AG09309 (cell line): ENCODE measurements at regions not wholly inside any gene's neighbourhood (a gene's known extent, or its start where the extent isn't known, plus 50 kb on each side); places are given as distances from the start of the nearest gene placed in this dataset.

ENCODE experiments used
- DNase-seq: peaks from one replicate; pipeline ENCODE4 v3.0.0-alpha.2; 2010; ENCODE audit warnings: low read depth
- H3K4me3 ChIP-seq: 2 replicates; pipeline ENCODE4 v1.5.1; 2011; ENCODE audit warnings: mild to moderate bottlenecking, low read depth, low read length, moderate library complexity; ENCODE audit not compliant: control insufficient read depth
- TF ChIP-seq, protein P1 (sequence below): IDR thresholded peaks from 2 replicates; pipeline ENCODE4 v1.5.1; 2011; ENCODE audit warnings: mild to moderate bottlenecking, low read depth, low read length, inconsistent platforms; ENCODE audit not compliant: insufficient read depth, control insufficient read depth; ENCODE audit errors: missing control alignments

- DNase-seq: no peak
- no peak overlapping the region for H3K4me3 ChIP-seq
- TF ChIP-seq, protein P1, sequence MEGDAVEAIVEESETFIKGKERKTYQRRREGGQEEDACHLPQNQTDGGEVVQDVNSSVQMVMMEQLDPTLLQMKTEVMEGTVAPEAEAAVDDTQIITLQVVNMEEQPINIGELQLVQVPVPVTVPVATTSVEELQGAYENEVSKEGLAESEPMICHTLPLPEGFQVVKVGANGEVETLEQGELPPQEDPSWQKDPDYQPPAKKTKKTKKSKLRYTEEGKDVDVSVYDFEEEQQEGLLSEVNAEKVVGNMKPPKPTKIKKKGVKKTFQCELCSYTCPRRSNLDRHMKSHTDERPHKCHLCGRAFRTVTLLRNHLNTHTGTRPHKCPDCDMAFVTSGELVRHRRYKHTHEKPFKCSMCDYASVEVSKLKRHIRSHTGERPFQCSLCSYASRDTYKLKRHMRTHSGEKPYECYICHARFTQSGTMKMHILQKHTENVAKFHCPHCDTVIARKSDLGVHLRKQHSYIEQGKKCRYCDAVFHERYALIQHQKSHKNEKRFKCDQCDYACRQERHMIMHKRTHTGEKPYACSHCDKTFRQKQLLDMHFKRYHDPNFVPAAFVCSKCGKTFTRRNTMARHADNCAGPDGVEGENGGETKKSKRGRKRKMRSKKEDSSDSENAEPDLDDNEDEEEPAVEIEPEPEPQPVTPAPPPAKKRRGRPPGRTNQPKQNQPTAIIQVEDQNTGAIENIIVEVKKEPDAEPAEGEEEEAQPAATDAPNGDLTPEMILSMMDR: no peak
Observed at GRCh38 chr16:64522548-64522947, 599.3 kb downstream of the CDH11 start.

DNA sequence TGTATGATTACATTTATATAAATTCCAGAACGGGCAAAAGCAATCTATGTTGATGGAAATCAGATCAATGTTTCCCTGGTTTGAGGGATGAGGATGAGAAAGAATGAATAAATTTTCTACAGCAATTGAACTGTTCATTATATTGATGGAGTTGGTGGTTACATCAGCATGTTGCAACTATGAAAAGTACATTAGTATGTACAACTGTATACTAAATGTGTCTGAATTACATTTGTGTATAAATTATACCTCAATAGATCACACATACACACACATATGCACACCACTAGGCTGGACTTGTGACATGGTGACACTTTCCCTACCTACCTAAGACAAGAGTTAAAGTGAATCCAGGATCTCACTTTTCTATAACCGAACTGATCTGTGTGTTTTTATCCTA lies 608.0 kb downstream of the CDH11 start:
- TF ChIP-seq, protein P1: no peak
- DNase-seq: no peak
- H3K4me3 ChIP-seq: no peak overlapping the region

GRCh38 chr16:64507240-64508024 lies 614.4 kb downstream of the CDH11 start:
- TF ChIP-seq, protein P1: no peak
- no peak overlapping the region for H3K4me3 ChIP-seq
- DNase-seq: no peak

DNA sequence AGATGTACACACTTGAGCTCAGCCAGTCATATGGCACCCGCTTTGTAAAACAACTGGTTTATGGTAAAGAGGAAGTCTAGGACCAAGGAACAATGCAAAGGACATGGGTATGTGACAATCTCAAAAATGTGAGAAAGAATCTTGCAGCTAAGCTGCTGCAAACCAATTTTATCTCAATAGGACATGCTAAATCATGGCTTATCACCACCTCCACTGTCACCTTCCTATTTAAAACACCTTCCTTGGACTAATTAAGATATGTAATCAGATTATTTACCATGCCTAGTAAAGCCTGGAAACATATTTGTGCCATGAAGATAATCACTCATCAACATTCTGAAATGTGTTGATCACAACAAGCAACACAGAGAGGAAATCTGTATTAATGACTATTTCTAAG lies 622.7 kb downstream of the CDH11 start:
- TF ChIP-seq, protein P1: no peak
- no peak for DNase-seq
- no peak overlapping the region for H3K4me3 ChIP-seq

GRCh38 chr16:64498363-64498762 lies 623.5 kb downstream of the CDH11 start:
- TF ChIP-seq, protein P1: no peak
- DNase-seq: no peak
- no peak overlapping the region for H3K4me3 ChIP-seq

DNA sequence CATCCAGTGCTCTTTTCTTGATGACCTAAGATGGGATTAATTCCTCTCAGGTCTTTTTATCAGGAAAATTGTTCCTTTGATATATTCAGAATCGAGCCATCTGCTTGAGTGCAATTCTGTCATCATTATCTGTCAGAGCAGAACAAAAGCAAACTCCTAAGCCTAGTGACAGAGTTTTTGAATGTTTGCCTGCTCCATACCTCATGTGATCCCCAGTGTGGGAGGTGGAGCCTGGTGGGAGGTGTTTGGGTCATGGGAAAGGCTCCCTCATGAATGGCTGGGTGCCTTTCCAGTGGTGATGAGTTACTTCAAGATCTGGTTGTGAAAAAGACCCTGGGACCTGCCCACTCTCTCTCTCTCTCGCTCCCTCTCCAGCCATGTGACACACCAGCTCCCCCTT lies 628.2 kb downstream of the CDH11 start:
- TF ChIP-seq, protein P1: no peak
- DNase-seq: no peak
- no peak overlapping the region for H3K4me3 ChIP-seq
